ENCODE measurements at regions not wholly inside any gene's neighbourhood (a gene's known extent, or its start where the extent isn't known, plus 50 kb on each side); places are given as distances from the start of the nearest gene placed in this dataset.
A peak's percentile ranks its signal among the peaks of the same experiment; 100 is the strongest.

GRCh38 chr4:81850701-81851100 is 379.0 kb upstream of the RASGEF1B start:
- Histone ChIP-seq H3K4me3 (no peak overlapping the region), H3K36me3 (replicated peaks in 1 of 2) (no peaks in the 10 kb centered on the region), H3K4me1 (replicated peaks in 1 of 2) (no peaks in the 10 kb centered on the region), H3K9me3 (replicated peaks in 1 of 3) (no peaks in the 10 kb centered on the region), H3K27me3 (no peaks in the 10 kb centered on the region), H3K27ac (no peak overlapping the region)
- intact Hi-C loops (cut with DNase I), result no loop called here
- 35 to 56% (median 47%) methylated on average over 1 of the region's 1 CpG for WGBS, 4 donors
- TF ChIP-seq POLR2A (IDR thresholded peaks at IDR 0.05), result no peak
- TF ChIP-seq CTCF (IDR thresholded peaks at IDR 0.05), result no peak
- no peak for DNase-seq

GRCh38 chr4:81845761-81846160 is 374.1 kb upstream of the RASGEF1B start:
- H3K27ac ChIP-seq, result no peak overlapping the region
- H3K4me3 ChIP-seq, result no peak overlapping the region
- H3K9me3 ChIP-seq (replicated peaks in 1 of 3), result no peaks in the 10 kb centered on the region
- 71 to 92% (median 86%) methylated on average over 3 of the region's 3 CpGs for WGBS, 4 donors
- TF ChIP-seq POLR2A (IDR thresholded peaks at IDR 0.05), result no peak
- no peak for TF ChIP-seq CTCF (IDR thresholded peaks at IDR 0.05)
- intact Hi-C loops (cut with DNase I), result loop anchor here (10.0 kb wide), 2 partner anchors 381 to 441 kb away; no protein-coding TSS in a partner anchor
- no peaks in the 10 kb centered on the region for H3K27me3 ChIP-seq
- H3K36me3 ChIP-seq (replicated peaks in 1 of 2), result no peaks in the 10 kb centered on the region
- H3K4me1 ChIP-seq (replicated peaks in 1 of 2), result peaks cover 0 to 7% of the 10 kb centered on the region in 2 donors
- DNase-seq, result no peak

DNA sequence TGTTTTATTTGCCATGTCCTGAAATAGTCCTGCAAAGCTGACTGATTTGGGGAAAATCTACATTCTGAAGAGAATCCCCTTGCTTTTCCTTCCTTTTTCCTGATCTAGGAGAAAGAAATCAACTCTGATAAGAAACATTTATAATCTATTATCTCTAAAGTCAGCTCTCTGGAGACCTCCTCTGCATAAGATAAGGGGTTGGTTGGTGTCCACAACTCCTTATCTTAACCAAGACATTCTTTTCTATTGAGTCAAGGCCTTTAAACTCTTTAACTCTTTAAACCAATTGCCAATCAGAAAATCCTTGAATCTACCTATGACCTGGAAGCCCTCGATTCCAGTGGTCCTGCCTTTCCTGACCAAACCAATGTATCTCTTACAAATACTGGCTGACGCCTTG is 373.6 kb upstream of the RASGEF1B start:
- TF ChIP-seq CTCF (IDR thresholded peaks at IDR 0.05) (no peak), POLR2A (IDR thresholded peaks at IDR 0.05) (no peak)
- H3K9me3 ChIP-seq (replicated peaks in 1 of 3), result no peaks in the 10 kb centered on the region
- H3K36me3 ChIP-seq (replicated peaks in 1 of 2), result no peaks in the 10 kb centered on the region
- no peaks in the 10 kb centered on the region for H3K27me3 ChIP-seq
- peaks cover 0 to 7% of the 10 kb centered on the region in 2 donors for H3K4me1 ChIP-seq (replicated peaks in 1 of 2)
- no peak for DNase-seq
- no peak overlapping the region for H3K4me3 ChIP-seq
- H3K27ac ChIP-seq, result no peak overlapping the region
- intact Hi-C loops (cut with DNase I), result loop anchor here (10.0 kb wide), 2 partner anchors 380 to 440 kb away; no protein-coding TSS in a partner anchor
- 71 to 87% (median 74%) methylated on average over 2 of the region's 2 CpGs for WGBS, 4 donors

DNA sequence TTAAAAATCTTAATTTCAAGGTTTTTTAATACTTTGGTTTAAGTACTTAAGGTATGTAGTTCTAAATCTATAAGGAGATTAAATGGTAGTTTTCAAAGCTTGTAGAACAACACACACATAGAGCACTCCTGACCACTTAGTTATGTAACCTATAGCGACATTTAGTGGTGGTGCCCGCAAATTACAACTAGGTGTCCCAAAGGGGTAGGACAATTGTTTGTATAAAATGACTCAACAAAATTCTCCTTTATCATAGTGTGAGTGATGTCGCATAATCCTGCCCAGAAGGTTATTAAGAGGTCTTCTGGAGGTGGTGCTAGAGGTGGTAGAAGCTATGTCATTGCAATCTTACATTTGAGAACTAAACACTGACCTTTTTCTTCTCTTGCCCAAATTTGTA is 373.0 kb upstream of the RASGEF1B start:
- Histone ChIP-seq H3K9me3 (replicated peaks in 1 of 3) (no peaks in the 10 kb centered on the region), H3K4me3 (no peak overlapping the region), H3K4me1 (replicated peaks in 1 of 2) (peaks cover 0 to 7% of the 10 kb centered on the region in 2 donors), H3K27ac (no peak overlapping the region), H3K27me3 (no peaks in the 10 kb centered on the region), H3K36me3 (replicated peaks in 1 of 2) (no peaks in the 10 kb centered on the region)
- intact Hi-C loops (cut with DNase I), result loop anchor here (5.0 to 10.0 kb wide), 3 partner anchors 380 to 440 kb away; no protein-coding TSS in a partner anchor
- 0 to 2% (median 1%) methylated on average over 3 of the region's 3 CpGs for WGBS, 4 donors
- DNase-seq, result peak; percentile 64 to 93 (median 82)
- TF ChIP-seq CTCF (IDR thresholded peaks at IDR 0.05), result peak; percentile 71 to 86 (median 77)
- TF ChIP-seq POLR2A (IDR thresholded peaks at IDR 0.05), result no peak
